ENCODE measurements at regions not wholly inside any gene's neighbourhood (a gene's known extent, or its start where the extent isn't known, plus 50 kb on each side); places are given as distances from the start of the nearest gene placed in this dataset.

DNA sequence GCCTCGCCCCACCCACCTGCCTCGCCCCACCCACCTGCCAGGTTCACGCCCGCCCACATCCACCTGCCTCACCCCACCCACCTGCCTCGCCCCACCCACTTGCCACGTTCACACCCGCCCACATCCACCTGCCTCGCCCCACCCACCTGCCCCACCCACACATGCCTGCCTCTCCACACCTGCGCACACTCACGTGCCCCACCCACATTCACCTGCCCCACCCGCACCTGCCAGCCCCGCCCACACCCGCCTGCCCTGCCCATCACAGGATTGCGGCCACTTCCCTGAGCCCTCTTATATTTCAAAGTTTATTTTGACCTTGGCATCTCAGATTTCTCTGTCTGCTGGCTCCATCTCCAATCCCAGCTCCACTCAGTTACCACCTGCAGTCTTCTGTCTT lies 217.5 kb upstream of the SOX11 start:
- H3K4me1 ChIP-seq (ENCODE audit: insufficient read depth, low read length), result no peaks in the 10 kb centered on the region
- no peak overlapping the region for H3K27ac ChIP-seq (ENCODE audit: low read length)
- H3K79me2 ChIP-seq (ENCODE audit: insufficient read depth, low read length), result no peaks in the 10 kb centered on the region
- ATAC-seq (ENCODE audit: insufficient read depth, low read depth) (no peak), DNase-seq (no peak)
- H3K4me2 ChIP-seq (ENCODE audit: insufficient read depth, low read length), result no peak overlapping the region
- TF ChIP-seq EZH2 (IDR thresholded peaks at IDR 0.05; ENCODE audit: borderline replicate concordance, low read depth, low read length, severe bottlenecking), result no peak
- no peak for TF ChIP-seq CTCF (IDR thresholded peaks at IDR 0.05; ENCODE audit: borderline replicate concordance, extremely low read depth, low read length, poor library complexity, severe bottlenecking)
- no peaks in the 10 kb centered on the region for H3K27me3 ChIP-seq (ENCODE audit: insufficient read depth, low read length, poor library complexity)
- no peak overlapping the region for H3K9ac ChIP-seq (ENCODE audit: low read depth, low read length)
- no peaks in the 10 kb centered on the region for H4K20me1 ChIP-seq (ENCODE audit: insufficient read depth, low read length)
- no peaks in the 10 kb centered on the region for H3K9me3 ChIP-seq (ENCODE audit: insufficient read depth, low read length, severe bottlenecking)
- no peak overlapping the region for H2AFZ ChIP-seq (ENCODE audit: low read depth, low read length)
- H3K4me3 ChIP-seq (ENCODE audit: low read depth in 1 of 2, low read length in 2 of 2), result no peak overlapping the region
- no peaks in the 10 kb centered on the region for H3K36me3 ChIP-seq (ENCODE audit: insufficient read depth, low read length)

- no peak for ATAC-seq (ENCODE audit: insufficient read depth, low read depth)
- TF ChIP-seq EZH2 (IDR thresholded peaks at IDR 0.05; ENCODE audit: borderline replicate concordance, low read depth, low read length, severe bottlenecking), result no peak
- TF ChIP-seq CTCF (IDR thresholded peaks at IDR 0.05; ENCODE audit: borderline replicate concordance, extremely low read depth, low read length, poor library complexity, severe bottlenecking), result no peak
- DNase-seq, result no peak
- Histone ChIP-seq H4K20me1 (ENCODE audit: insufficient read depth, low read length) (no peaks in the 10 kb centered on the region), H3K27ac (ENCODE audit: low read length) (no peak overlapping the region), H3K4me1 (ENCODE audit: insufficient read depth, low read length) (peaks cover 14% of the 10 kb centered on the region; the same call in 1 of the 2 replicates), H3K9ac (ENCODE audit: low read depth, low read length) (no peak overlapping the region), H3K4me2 (ENCODE audit: insufficient read depth, low read length) (no peak overlapping the region), H3K27me3 (ENCODE audit: insufficient read depth, low read length, poor library complexity) (no peaks in the 10 kb centered on the region), H3K79me2 (ENCODE audit: insufficient read depth, low read length) (no peaks in the 10 kb centered on the region), H3K4me3 (ENCODE audit: low read depth in 1 of 2, low read length in 2 of 2) (no peak overlapping the region), H3K36me3 (ENCODE audit: insufficient read depth, low read length) (no peaks in the 10 kb centered on the region), H2AFZ (ENCODE audit: low read depth, low read length) (no peak overlapping the region), H3K9me3 (ENCODE audit: insufficient read depth, low read length, severe bottlenecking) (no peaks in the 10 kb centered on the region)
These were observed 212.8 kb upstream of the SOX11 start for GRCh38 chr2:5479265-5479928.

DNA sequence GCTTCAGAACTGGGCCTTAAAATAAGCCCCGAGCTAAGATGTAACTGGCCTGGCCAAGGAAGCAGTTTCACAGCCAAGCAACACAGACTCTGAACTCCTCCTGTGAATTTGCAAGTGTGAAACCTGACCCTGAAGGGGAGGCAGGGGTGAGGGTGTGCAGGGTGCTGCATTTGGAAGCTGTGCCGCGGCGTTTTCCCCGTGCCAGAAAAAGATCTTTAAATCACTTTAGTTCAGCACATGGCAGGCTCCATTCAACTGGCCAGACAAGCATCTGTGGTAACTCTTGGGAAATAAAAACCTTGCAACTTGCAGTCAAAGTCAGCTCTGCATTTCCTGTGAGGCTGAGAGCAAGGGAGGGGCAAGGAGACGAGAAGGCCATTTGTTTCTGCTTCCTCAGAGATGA lies 209.3 kb upstream of the SOX11 start:
- peak; percentile 39 for DNase-seq
- no peaks in the 10 kb centered on the region for H4K20me1 ChIP-seq (ENCODE audit: insufficient read depth, low read length)
- H3K4me3 ChIP-seq (ENCODE audit: low read depth in 1 of 2, low read length in 2 of 2), result no peak overlapping the region
- ATAC-seq (ENCODE audit: insufficient read depth, low read depth), result peak; percentile 83
- peak overlapping the region; percentile 51; the same call in 1 of the 2 replicates for H3K27ac ChIP-seq (ENCODE audit: low read length)
- no peaks in the 10 kb centered on the region for H3K79me2 ChIP-seq (ENCODE audit: insufficient read depth, low read length)
- no peak overlapping the region for H3K4me2 ChIP-seq (ENCODE audit: insufficient read depth, low read length)
- H3K9me3 ChIP-seq (ENCODE audit: insufficient read depth, low read length, severe bottlenecking), result no peaks in the 10 kb centered on the region
- H3K27me3 ChIP-seq (ENCODE audit: insufficient read depth, low read length, poor library complexity), result no peaks in the 10 kb centered on the region
- peaks cover 14% of the 10 kb centered on the region; the same call in 1 of the 2 replicates for H3K4me1 ChIP-seq (ENCODE audit: insufficient read depth, low read length)
- no peak overlapping the region; the same call in 1 of the 2 replicates for H2AFZ ChIP-seq (ENCODE audit: low read depth, low read length)
- H3K36me3 ChIP-seq (ENCODE audit: insufficient read depth, low read length), result no peaks in the 10 kb centered on the region
- TF ChIP-seq CTCF (IDR thresholded peaks at IDR 0.05; ENCODE audit: borderline replicate concordance, extremely low read depth, low read length, poor library complexity, severe bottlenecking), result no peak
- no peak for TF ChIP-seq EZH2 (IDR thresholded peaks at IDR 0.05; ENCODE audit: borderline replicate concordance, low read depth, low read length, severe bottlenecking)
- H3K9ac ChIP-seq (ENCODE audit: low read depth, low read length), result no peak overlapping the region

Measured in DND-41 (cell line).